HCT116 (cell line): ENCODE measurements at regions not wholly inside any gene's neighbourhood (a gene's known extent, or its start where the extent isn't known, plus 50 kb on each side); places are given as distances from the start of the nearest gene placed in this dataset.

Experiments
- ATAC-seq: fragments of 200-7000 bp; cut with Tn5 transposase; 2 replicates; pipeline ENCODE4 v1.9.1; 2020; ENCODE audit warnings: mild to moderate bottlenecking, moderate library complexity
- BruUV-seq: library from RNA; stranded (reverse); fragments of 400-500 nt; replicated peaks from 2 replicates; lab custom pipeline; 2021; lab: Mats Ljungman, UMichigan
- CTCF ChIA-PET: fragments of 300-600 bp; sonication (Branson Sonifier 250); formaldehyde crosslinking; loops from one replicate; lab custom pipeline; 2021; ENCODE audit warnings: antibody characterized with exemption; lab: Charles Lee
- POLR2A ChIA-PET: fragments of 300-600, 350-600 bp; sonication (Branson Sonifier 250); formaldehyde crosslinking; loops from one replicate; lab custom pipeline; 2021; ENCODE audit warnings: antibody characterized with exemption; lab: Charles Lee
- RAD21 ChIA-PET, 2 experiments: fragments of 300-600 bp; sonication (Branson Sonifier 250); formaldehyde crosslinking; loops; one replicate each; lab custom pipeline; 2023; ENCODE audit warnings: low total read pairs in 2 of 2; ENCODE audit not compliant: uncharacterized antibody in 2 of 2, unreplicated experiment in 2 of 2, low non-redundant PET in 1 of 2; lab: Charles Lee
- DNase-seq: peaks from one replicate; pipeline ENCODE4 v3.0.0-alpha.2; 2010; ENCODE audit warnings: low read depth, low spot score
- H2AFZ ChIP-seq: fragments of 200-600 bp; shearing (Covaris generic), sonication (generic); 2 replicates; pipeline ENCODE4 v1.6.1; 2017; ENCODE audit warnings: low read depth, mixed run types, mixed read lengths, antibody characterized with exemption, low read length; ENCODE audit not compliant: poor library complexity, severe bottlenecking
- H3K27ac ChIP-seq: 2 replicates; pipeline ENCODE4 v1.5.1; 2012; ENCODE audit warnings: low read depth, low read length
- H3K27me3 ChIP-seq: fragments of 200-600 bp; sonication (generic); 2 replicates; pipeline ENCODE4 v1.6.1; 2016; ENCODE audit warnings: mixed run types, low read length, mixed read lengths; ENCODE audit not compliant: insufficient read depth
- H3K36me3 ChIP-seq, 2 experiments: fragments of 200-500 bp in 1 of 2; fragments of 200-600 bp in 1 of 2; sonication (Bioruptor generic) in 1 of 2; sonication (generic) in 1 of 2; 2 replicates each; pipeline versions ENCODE4 v1.5.1 to v1.6.1; 2014 to 2016; ENCODE audit warnings: low read length in 2 of 2, inconsistent platforms in 1 of 2, mixed read lengths in 1 of 2, mixed run types in 1 of 2; ENCODE audit not compliant: insufficient read depth in 2 of 2, control insufficient read depth in 1 of 2
- H3K4me1 ChIP-seq, 2 experiments: fragments of 200-600 bp in 1 of 2; sonication (generic) in 1 of 2; 2 replicates each; pipeline versions ENCODE4 v1.5.1 to v1.6.1; 2012 to 2017; ENCODE audit warnings: low read length in 2 of 2, inconsistent platforms in 1 of 2, mild to moderate bottlenecking in 1 of 2, mixed read lengths in 1 of 2, mixed run types in 1 of 2, moderate library complexity in 1 of 2; ENCODE audit not compliant: insufficient read depth in 2 of 2, control insufficient read depth in 1 of 2
- H3K4me2 ChIP-seq: fragments of 200-600 bp; sonication (generic); 2 replicates; pipeline ENCODE4 v1.6.1; 2017; ENCODE audit warnings: mixed run types, low read length, mixed read lengths
- H3K4me3 ChIP-seq, 2 experiments: fragments of 200-600 bp in 1 of 2; sonication (generic) in 1 of 2; replicated peaks in 1 of 2; 2 replicates each; pipeline ENCODE4 v1.5.1; 2011 to 2016; ENCODE audit warnings: low read length in 2 of 2, control low read depth in 1 of 2, low read depth in 1 of 2, mild to moderate bottlenecking in 1 of 2, mixed read lengths in 1 of 2, mixed run types in 1 of 2
- H3K79me2 ChIP-seq: fragments of 200-600 bp; sonication (generic); 2 replicates; pipeline ENCODE4 v1.6.1; 2017; ENCODE audit warnings: mild to moderate bottlenecking, mixed run types, low read length, moderate library complexity, mixed read lengths; ENCODE audit not compliant: insufficient read depth
- H3K9ac ChIP-seq: fragments of 200-600 bp; sonication (generic); 2 replicates; pipeline ENCODE4 v1.6.1; 2016; ENCODE audit warnings: low read length, mixed read lengths
- H3K9me2 ChIP-seq: fragments of 200-600 bp; sonication (generic), shearing (Covaris generic); 2 replicates; pipeline ENCODE4 v1.6.1; 2017; ENCODE audit warnings: mixed run types, mild to moderate bottlenecking, moderate library complexity; ENCODE audit not compliant: insufficient read depth
- H3K9me3 ChIP-seq, 2 experiments: fragments of 200-500 bp in 1 of 2; fragments of 200-600 bp in 1 of 2; sonication (Bioruptor generic) in 1 of 2; sonication (generic) in 1 of 2; 2 replicates each; pipeline ENCODE4 v1.6.1; 2014 to 2017; ENCODE audit warnings: low read length in 2 of 2, mixed read lengths in 2 of 2, inconsistent platforms in 1 of 2, low read depth in 1 of 2, mild to moderate bottlenecking in 1 of 2, mixed run types in 1 of 2, moderate library complexity in 1 of 2; ENCODE audit not compliant: control insufficient read depth in 1 of 2, insufficient read depth in 1 of 2
- H4K20me1 ChIP-seq: fragments of 200-600 bp; sonication (generic), shearing (Covaris generic); 2 replicates; pipeline ENCODE4 v1.6.1; 2017; ENCODE audit warnings: mixed run types, mild to moderate bottlenecking, moderate library complexity; ENCODE audit not compliant: insufficient read depth
- CEBPB ChIP-seq: IDR thresholded peaks from 2 replicates; pipeline ENCODE4 v1.6.1; 2012; ENCODE audit warnings: low read depth
- POLR2AphosphoS5 ChIP-seq: IDR thresholded peaks from 2 replicates; pipeline ENCODE4 v1.6.1; 2011; ENCODE audit warnings: mild to moderate bottlenecking, low read depth, low read length, moderate library complexity
- RAD21 ChIP-seq: IDR thresholded peaks from 2 replicates; pipeline ENCODE4 v1.6.1; 2012; ENCODE audit warnings: low read depth, mild to moderate bottlenecking
- ZNF274 ChIP-seq: fragments of 200-500 bp; sonication (Bioruptor generic); IDR thresholded peaks from 2 replicates; pipeline ENCODE4 v1.6.1; 2014; ENCODE audit warnings: mild to moderate bottlenecking, low read depth, low read length, inconsistent platforms
- intact Hi-C: fragments of 100-400 bp; cut with micrococcal nuclease; formaldehyde crosslinking; loops from 2 replicates; pipeline ENCODE4 v1.10.0; 2022
- TF ChIP-seq, protein P1 (sequence below): IDR thresholded peaks from 2 replicates; pipeline ENCODE4 v1.6.1; 2012; ENCODE audit warnings: low read depth
- TF ChIP-seq, protein P2 (sequence below): IDR thresholded peaks from 2 replicates; pipeline ENCODE4 v1.6.1; 2011; ENCODE audit warnings: mild to moderate bottlenecking, low read length, moderate library complexity; ENCODE audit not compliant: insufficient replicate concordance; ENCODE audit errors: extremely low read depth
- TF ChIP-seq, protein P3 (sequence below), 3 experiments: fragments of 200-600 bp in 1 of 3; sonication (generic) in 1 of 3; IDR thresholded peaks in 2 of 3; conservative IDR thresholded peaks in 1 of 3; 2 replicates each; pipeline ENCODE4 v1.5.1; 2012 to 2017; ENCODE audit warnings: low read depth in 2 of 3, low read length in 2 of 3, antibody characterized with exemption in 1 of 3, borderline replicate concordance in 1 of 3, control low read depth in 1 of 3, mild to moderate bottlenecking in 1 of 3, mixed read lengths in 1 of 3, mixed run types in 1 of 3, moderate library complexity in 1 of 3; ENCODE audit not compliant: insufficient read depth in 1 of 3

DNA sequence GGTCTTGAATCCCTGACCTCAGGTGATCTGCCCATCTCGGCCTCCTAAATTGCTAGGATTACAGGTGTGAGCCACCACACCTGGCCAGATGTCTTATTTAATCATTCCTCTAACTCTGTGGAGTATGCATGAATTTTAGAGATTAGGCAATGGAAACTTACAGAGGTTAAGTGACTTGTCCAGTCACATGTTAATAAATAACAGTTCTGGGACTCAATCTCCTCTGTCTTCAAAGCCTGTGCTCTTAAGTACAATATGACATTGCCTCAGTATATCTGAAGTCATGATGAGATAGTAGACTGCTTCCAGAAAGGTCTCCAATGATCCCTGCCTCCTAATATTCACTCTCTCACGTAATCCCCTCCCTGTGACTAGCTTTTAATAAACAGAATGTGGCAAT is 72.9 kb upstream of the TDRD3 start:
- ChIA-PET POLR2A (no interaction called here), CTCF (no interaction called here), RAD21 (no interaction called here)
- Histone ChIP-seq H3K9ac (no peak overlapping the region), H3K9me3 (no peaks in the 10 kb centered on the region), H3K4me1 (no peaks in the 10 kb centered on the region), H3K4me3 (no peak overlapping the region), H2AFZ (no peak overlapping the region), H3K27me3 (peaks cover 3% of the 10 kb centered on the region; the same call in 1 of the 2 replicates), H3K36me3 (no peaks in the 10 kb centered on the region), H3K79me2 (no peaks in the 10 kb centered on the region), H4K20me1 (no peaks in the 10 kb centered on the region), H3K9me2 (no peaks in the 10 kb centered on the region), H3K27ac (no peak overlapping the region), H3K4me2 (no peak overlapping the region)
- no TSS peak for BruUV-seq
- DNase-seq (no peak), ATAC-seq (no peak)
- intact Hi-C loops, result loop anchor here (10.0 kb wide), 1 partner anchor 419 kb away; no protein-coding TSS in a partner anchor
- TF ChIP-seq CEBPB (no peak), RAD21 (no peak), ZNF274 (no peak), POLR2AphosphoS5 (no peak)
- TF ChIP-seq, protein P1, sequence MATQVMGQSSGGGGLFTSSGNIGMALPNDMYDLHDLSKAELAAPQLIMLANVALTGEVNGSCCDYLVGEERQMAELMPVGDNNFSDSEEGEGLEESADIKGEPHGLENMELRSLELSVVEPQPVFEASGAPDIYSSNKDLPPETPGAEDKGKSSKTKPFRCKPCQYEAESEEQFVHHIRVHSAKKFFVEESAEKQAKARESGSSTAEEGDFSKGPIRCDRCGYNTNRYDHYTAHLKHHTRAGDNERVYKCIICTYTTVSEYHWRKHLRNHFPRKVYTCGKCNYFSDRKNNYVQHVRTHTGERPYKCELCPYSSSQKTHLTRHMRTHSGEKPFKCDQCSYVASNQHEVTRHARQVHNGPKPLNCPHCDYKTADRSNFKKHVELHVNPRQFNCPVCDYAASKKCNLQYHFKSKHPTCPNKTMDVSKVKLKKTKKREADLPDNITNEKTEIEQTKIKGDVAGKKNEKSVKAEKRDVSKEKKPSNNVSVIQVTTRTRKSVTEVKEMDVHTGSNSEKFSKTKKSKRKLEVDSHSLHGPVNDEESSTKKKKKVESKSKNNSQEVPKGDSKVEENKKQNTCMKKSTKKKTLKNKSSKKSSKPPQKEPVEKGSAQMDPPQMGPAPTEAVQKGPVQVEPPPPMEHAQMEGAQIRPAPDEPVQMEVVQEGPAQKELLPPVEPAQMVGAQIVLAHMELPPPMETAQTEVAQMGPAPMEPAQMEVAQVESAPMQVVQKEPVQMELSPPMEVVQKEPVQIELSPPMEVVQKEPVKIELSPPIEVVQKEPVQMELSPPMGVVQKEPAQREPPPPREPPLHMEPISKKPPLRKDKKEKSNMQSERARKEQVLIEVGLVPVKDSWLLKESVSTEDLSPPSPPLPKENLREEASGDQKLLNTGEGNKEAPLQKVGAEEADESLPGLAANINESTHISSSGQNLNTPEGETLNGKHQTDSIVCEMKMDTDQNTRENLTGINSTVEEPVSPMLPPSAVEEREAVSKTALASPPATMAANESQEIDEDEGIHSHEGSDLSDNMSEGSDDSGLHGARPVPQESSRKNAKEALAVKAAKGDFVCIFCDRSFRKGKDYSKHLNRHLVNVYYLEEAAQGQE, result no peak
- TF ChIP-seq, protein P2, sequence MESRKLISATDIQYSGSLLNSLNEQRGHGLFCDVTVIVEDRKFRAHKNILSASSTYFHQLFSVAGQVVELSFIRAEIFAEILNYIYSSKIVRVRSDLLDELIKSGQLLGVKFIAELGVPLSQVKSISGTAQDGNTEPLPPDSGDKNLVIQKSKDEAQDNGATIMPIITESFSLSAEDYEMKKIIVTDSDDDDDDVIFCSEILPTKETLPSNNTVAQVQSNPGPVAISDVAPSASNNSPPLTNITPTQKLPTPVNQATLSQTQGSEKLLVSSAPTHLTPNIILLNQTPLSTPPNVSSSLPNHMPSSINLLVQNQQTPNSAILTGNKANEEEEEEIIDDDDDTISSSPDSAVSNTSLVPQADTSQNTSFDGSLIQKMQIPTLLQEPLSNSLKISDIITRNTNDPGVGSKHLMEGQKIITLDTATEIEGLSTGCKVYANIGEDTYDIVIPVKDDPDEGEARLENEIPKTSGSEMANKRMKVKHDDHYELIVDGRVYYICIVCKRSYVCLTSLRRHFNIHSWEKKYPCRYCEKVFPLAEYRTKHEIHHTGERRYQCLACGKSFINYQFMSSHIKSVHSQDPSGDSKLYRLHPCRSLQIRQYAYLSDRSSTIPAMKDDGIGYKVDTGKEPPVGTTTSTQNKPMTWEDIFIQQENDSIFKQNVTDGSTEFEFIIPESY, result no peak
- TF ChIP-seq, protein P3, sequence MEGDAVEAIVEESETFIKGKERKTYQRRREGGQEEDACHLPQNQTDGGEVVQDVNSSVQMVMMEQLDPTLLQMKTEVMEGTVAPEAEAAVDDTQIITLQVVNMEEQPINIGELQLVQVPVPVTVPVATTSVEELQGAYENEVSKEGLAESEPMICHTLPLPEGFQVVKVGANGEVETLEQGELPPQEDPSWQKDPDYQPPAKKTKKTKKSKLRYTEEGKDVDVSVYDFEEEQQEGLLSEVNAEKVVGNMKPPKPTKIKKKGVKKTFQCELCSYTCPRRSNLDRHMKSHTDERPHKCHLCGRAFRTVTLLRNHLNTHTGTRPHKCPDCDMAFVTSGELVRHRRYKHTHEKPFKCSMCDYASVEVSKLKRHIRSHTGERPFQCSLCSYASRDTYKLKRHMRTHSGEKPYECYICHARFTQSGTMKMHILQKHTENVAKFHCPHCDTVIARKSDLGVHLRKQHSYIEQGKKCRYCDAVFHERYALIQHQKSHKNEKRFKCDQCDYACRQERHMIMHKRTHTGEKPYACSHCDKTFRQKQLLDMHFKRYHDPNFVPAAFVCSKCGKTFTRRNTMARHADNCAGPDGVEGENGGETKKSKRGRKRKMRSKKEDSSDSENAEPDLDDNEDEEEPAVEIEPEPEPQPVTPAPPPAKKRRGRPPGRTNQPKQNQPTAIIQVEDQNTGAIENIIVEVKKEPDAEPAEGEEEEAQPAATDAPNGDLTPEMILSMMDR (IDR thresholded peaks at IDR 0.05 in 2 of 3, conservative IDR thresholded peaks at IDR 0.05 in 1 of 3; ENCODE audit: borderline replicate concordance in 1 of 3, insufficient read depth in 1 of 3, low read depth in 2 of 3, low read length in 2 of 3), result no peak
